Thyroid gland (tissue), 4 donors: ENCODE measurements at regions not wholly inside any gene's neighbourhood (a gene's known extent, or its start where the extent isn't known, plus 50 kb on each side); places are given as distances from the start of the nearest gene placed in this dataset.

Experiments
- DNase-seq, 2 donors: peaks; one replicate each; pipeline ENCODE4 v3.0.0-alpha.2; 2019
- H3K27ac ChIP-seq, 3 donors: fragments of 200-600 bp; sonication (generic); 1 replicate in 2 of 3; 2 replicates in 1 of 3; pipeline ENCODE4 v1.5.1; 2016 to 2019; ENCODE audit warnings: mild to moderate bottlenecking in 1 of 3, moderate library complexity in 1 of 3
- H3K27me3 ChIP-seq: fragments of 200-600 bp; sonication (generic); one replicate; pipeline ENCODE4 v1.5.1; 2019
- H3K36me3 ChIP-seq, 2 donors: fragments of 200-600 bp; sonication (generic); one replicate each; pipeline ENCODE4 v1.5.1; 2016 to 2019
- H3K4me1 ChIP-seq, 2 donors: fragments of 200-600 bp; sonication (generic); one replicate each; pipeline ENCODE4 v1.5.1; 2017 to 2019
- H3K4me3 ChIP-seq, 3 donors: fragments of 200-600 bp; sonication (generic); replicated peaks in 1 of 3; 1 replicate in 2 of 3; 2 replicates in 1 of 3; pipeline ENCODE4 v1.5.1; 2016; ENCODE audit warnings: mild to moderate bottlenecking in 1 of 3
- H3K9me3 ChIP-seq: fragments of 200-600 bp; sonication (generic); one replicate; pipeline ENCODE4 v1.5.1; 2017
- POLR2A ChIP-seq, 2 donors: fragments of 450-650 bp; IDR thresholded peaks; one replicate each; pipeline ENCODE4 v1.6.1; 2017; ENCODE audit warnings: antibody characterized with exemption in 2 of 2, mild to moderate bottlenecking in 2 of 2, moderate library complexity in 1 of 2
- WGBS, 2 donors: methylation state at CpG; one replicate each; pipeline ENCODE4 v1.1.5; 2017; 5-methylcytosine and 5-hydroxymethylcytosine counted together
- intact Hi-C: fragments of 100-400 bp; cut with DNase I; formaldehyde crosslinking; loops from one replicate; pipeline ENCODE4 v1.15.1; 2023
- TF ChIP-seq, protein P1 (sequence below), 6 experiments: fragments of 200-600 bp in 3 of 6; fragments of 450-650 bp in 3 of 6; sonication (generic) in 3 of 6; IDR thresholded peaks; one replicate each; pipeline ENCODE4 v1.5.1; 2016 to 2019; ENCODE audit warnings: antibody characterized with exemption in 6 of 6, mild to moderate bottlenecking in 2 of 6, inconsistent platforms in 1 of 6, moderate library complexity in 1 of 6

DNA sequence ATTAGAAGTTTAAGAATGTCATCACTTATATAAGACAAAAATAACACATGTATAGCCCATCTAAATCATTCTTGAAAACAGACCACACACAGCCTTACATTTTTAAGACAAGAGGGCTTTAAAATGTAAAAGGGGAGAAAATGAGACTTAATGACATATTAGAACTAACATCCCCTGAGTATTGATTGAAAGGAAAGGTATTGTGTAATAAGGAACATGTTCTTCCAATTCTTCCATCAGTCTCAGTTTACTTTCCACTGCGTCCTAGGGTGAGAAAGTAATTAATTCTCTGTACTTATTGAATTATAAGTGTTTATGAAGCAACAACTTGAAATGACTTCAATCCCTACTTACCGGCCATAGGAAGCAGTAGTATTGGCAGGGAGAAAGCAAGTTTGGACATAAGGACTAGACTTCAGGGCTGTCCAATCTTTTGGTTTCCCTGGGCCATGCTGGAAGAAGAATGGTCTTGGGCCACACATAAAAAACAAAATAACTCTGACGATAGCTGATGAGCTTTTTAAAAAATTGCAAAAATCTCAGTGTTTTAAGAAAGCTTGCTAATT, 202.7 kb upstream of the SPRY1 start:
- H3K27ac ChIP-seq = no peak overlapping the region
- no peak for DNase-seq
- H3K36me3 ChIP-seq = no peaks in the 10 kb centered on the region
- intact Hi-C loops = no loop called here
- H3K9me3 ChIP-seq = no peaks in the 10 kb centered on the region
- 85 to 87% methylated on average over 3 of the region's 3 CpGs for WGBS, 2 donors
- no peaks in the 10 kb centered on the region for H3K27me3 ChIP-seq
- H3K4me3 ChIP-seq = no peak overlapping the region
- no peak for TF ChIP-seq POLR2A (IDR thresholded peaks at IDR 0.05)
- TF ChIP-seq, protein P1, sequence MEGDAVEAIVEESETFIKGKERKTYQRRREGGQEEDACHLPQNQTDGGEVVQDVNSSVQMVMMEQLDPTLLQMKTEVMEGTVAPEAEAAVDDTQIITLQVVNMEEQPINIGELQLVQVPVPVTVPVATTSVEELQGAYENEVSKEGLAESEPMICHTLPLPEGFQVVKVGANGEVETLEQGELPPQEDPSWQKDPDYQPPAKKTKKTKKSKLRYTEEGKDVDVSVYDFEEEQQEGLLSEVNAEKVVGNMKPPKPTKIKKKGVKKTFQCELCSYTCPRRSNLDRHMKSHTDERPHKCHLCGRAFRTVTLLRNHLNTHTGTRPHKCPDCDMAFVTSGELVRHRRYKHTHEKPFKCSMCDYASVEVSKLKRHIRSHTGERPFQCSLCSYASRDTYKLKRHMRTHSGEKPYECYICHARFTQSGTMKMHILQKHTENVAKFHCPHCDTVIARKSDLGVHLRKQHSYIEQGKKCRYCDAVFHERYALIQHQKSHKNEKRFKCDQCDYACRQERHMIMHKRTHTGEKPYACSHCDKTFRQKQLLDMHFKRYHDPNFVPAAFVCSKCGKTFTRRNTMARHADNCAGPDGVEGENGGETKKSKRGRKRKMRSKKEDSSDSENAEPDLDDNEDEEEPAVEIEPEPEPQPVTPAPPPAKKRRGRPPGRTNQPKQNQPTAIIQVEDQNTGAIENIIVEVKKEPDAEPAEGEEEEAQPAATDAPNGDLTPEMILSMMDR (IDR thresholded peaks at IDR 0.05) = no peak
- no peaks in the 10 kb centered on the region for H3K4me1 ChIP-seq

DNA sequence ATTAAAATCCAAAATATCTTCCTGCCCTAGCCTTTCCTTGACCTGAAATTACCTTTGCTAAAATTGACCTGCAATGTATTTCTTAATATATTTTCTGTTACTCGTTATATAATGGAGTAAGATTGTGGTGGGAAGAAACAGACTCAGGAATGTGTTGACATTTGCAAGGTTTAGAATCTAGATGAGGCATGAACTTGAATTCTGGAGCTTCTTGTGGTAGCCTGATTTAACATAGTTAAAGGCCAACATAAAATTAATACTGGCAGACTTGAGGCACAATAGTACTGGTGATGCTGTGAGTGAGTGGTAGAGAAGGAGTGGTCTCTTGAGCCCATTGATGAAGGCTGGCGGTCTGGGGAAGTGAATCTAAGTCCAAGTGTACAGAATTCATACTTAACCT, 197.9 kb upstream of the SPRY1 start:
- intact Hi-C loops = no loop called here
- no peaks in the 10 kb centered on the region for H3K9me3 ChIP-seq
- H3K27me3 ChIP-seq = no peaks in the 10 kb centered on the region
- no peaks in the 10 kb centered on the region for H3K36me3 ChIP-seq
- H3K4me1 ChIP-seq = no peaks in the 10 kb centered on the region
- H3K27ac ChIP-seq = no peak overlapping the region
- DNase-seq = no peak
- WGBS, 2 donors = 95 to 100% methylated on average over 2 of the region's 2 CpGs
- H3K4me3 ChIP-seq = no peak overlapping the region
- no peak for TF ChIP-seq POLR2A (IDR thresholded peaks at IDR 0.05)
- TF ChIP-seq, protein P1 (IDR thresholded peaks at IDR 0.05) = no peak

DNA sequence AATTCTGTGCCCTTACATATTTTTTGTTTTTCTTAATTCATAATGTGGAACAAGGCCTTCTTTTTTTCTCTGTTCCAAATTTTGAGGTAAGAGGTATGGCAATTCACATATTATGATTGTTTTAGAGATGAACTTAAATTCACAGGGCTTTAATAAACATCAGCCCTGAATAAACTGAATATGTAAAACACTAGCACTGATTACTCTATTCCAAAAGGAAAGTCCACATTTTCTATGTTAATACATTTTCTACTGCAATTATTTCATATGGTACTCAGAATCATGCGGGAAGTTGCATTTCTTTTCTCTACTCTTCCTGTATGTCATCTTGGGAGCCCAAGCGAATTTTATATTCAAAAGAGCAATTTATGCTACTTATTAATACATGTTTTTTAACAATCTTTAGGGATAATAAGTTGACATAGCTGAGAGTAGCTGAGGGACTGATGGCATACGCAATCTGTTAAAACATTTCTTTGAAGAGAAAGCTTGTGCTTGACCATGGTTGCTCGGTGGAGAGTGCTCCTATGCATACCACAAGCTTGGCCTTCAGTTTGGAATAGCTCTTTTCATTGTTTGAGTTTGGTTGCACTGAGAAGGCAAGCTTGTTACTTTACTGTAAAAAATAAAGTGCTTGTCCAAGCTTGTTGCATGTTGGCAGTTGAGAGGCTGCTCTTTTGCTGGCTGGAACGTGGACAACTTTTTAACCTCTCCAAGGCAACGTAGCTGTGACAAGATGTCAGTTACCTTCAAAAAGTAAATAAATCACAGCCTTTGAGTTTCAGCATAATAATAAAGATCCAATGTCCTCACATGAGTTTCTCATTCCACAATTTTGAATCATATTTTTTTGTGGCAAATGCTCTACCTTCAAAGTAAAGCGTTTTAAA, 196.3 kb upstream of the SPRY1 start:
- DNase-seq = peak in 1 of 2 donors; percentile 3
- Histone ChIP-seq H3K27ac (no peak overlapping the region), H3K4me3 (no peak overlapping the region), H3K27me3 (no peaks in the 10 kb centered on the region), H3K9me3 (no peaks in the 10 kb centered on the region), H3K36me3 (no peaks in the 10 kb centered on the region), H3K4me1 (no peaks in the 10 kb centered on the region)
- intact Hi-C loops = no loop called here
- TF ChIP-seq POLR2A (IDR thresholded peaks at IDR 0.05) = no peak
- TF ChIP-seq, protein P1 (IDR thresholded peaks at IDR 0.05) = no peak
- WGBS, 2 donors = 61 to 72% methylated on average over 7 of the region's 7 CpGs

DNA sequence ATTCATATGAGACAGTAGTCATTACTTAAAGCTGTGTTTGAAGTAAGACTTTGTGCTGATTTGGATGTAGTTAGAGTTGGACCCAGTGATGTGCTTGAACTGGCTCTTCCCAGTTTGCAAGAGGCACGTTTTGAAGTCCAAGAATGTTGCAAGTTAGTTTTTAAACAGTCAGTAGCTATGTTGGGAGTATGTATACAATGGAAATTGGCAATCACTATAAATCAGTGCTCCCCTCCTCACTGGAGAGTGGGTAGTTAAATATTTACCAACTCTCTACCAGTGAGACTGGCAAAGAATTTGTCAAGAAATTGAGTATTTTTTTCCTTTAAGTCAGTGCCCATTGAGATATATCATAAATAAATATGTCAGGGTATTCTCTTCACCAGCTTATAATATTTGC, 191.9 kb upstream of the SPRY1 start:
- no peaks in the 10 kb centered on the region for H3K27me3 ChIP-seq
- no peak overlapping the region for H3K27ac ChIP-seq
- H3K36me3 ChIP-seq = no peaks in the 10 kb centered on the region
- DNase-seq = no peak
- 50 to 88% methylated on average over 1 of the region's 1 CpG for WGBS, 2 donors
- H3K4me3 ChIP-seq = no peak overlapping the region
- intact Hi-C loops = no loop called here
- TF ChIP-seq, protein P1 (IDR thresholded peaks at IDR 0.05) = no peak
- no peak for TF ChIP-seq POLR2A (IDR thresholded peaks at IDR 0.05)
- no peaks in the 10 kb centered on the region for H3K4me1 ChIP-seq
- H3K9me3 ChIP-seq = no peaks in the 10 kb centered on the region

DNA sequence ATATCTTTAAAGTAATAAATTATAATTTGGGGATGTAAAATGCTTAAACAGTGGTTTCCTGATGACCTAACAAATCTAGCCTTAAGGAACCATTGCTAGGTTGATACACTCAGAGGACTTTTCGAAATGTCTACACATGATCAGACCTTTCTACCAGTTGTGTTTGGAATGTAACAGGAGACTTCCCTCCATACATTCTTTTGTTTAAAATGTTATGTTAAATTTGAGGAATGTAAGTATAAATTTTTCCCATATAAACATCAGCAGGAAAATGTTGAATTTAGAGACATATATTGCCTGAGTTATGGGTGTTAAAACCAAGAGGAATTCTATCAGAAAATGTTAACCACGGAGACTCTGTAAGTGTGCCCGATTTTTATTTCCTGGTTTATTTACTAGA, 190.6 kb upstream of the SPRY1 start:
- Histone ChIP-seq H3K9me3 (no peaks in the 10 kb centered on the region), H3K36me3 (no peaks in the 10 kb centered on the region), H3K4me3 (no peak overlapping the region), H3K27ac (no peak overlapping the region), H3K27me3 (no peaks in the 10 kb centered on the region), H3K4me1 (no peaks in the 10 kb centered on the region)
- 87 to 91% methylated on average over 3 of the region's 3 CpGs for WGBS, 2 donors
- no peak for DNase-seq
- TF ChIP-seq POLR2A (IDR thresholded peaks at IDR 0.05) = no peak
- TF ChIP-seq, protein P1 (IDR thresholded peaks at IDR 0.05) = no peak
- intact Hi-C loops = no loop called here
